K562 (cell line): ENCODE measurements at regions not wholly inside any gene's neighbourhood (a gene's known extent, or its start where the extent isn't known, plus 50 kb on each side); places are given as distances from the start of the nearest gene placed in this dataset.

Experiments used
- ATAC-seq: fragments of 200-7000 bp; cut with Tn5 transposase; 3 replicates; pipeline ENCODE4 v1.9.1; 2020; ENCODE audit warnings: moderate library complexity
- BruUV-seq: library from RNA; stranded (reverse); fragments of 400-500 nt; replicated peaks from 2 replicates; lab custom pipeline; 2021; lab: Mats Ljungman, UMichigan
- CTCF ChIA-PET: fragments of 300-600 bp; formaldehyde crosslinking; extraction: SDS; loops from one replicate; lab custom pipeline; 2021; ENCODE audit warnings: low intra/inter-chr PET ratio; lab: Yijun Ruan, JAX
- POLR2A ChIA-PET: fragments of 300-600, 350-650 bp; sonication (Branson Sonifier 250); formaldehyde crosslinking; extraction: SDS; loops from one replicate; lab custom pipeline; 2021; ENCODE audit warnings: antibody characterized with exemption, inconsistent platforms; lab: Yijun Ruan, JAX
- DNase-seq, 4 experiments: peaks; one replicate each; pipeline versions ENCODE4 v3.0.0 to v3.0.0-alpha.2; 2011 to 2018; ENCODE audit warnings: low spot score in 3 of 4, mixed read lengths in 3 of 4; ENCODE audit errors: extremely low read depth in 1 of 4
- FAIRE-seq: peaks from 2 replicates; lab custom pipeline; 2011; peaks lifted over from hg19 to GRCh38; lab: Jason Lieb, UNC
- H2AFZ ChIP-seq: 2 replicates; pipeline ENCODE4 v1.6.0; 2011; ENCODE audit warnings: low read depth, low read length, control low read depth, inconsistent platforms
- H3K27ac ChIP-seq: fragments of 200-600 bp; 3 replicates; pipeline ENCODE4 v1.8.0; 2011; ENCODE audit warnings: low read depth, mild to moderate bottlenecking, control low read depth, inconsistent platforms, low read length, moderate library complexity, mixed read lengths; ENCODE audit errors: extremely low read depth
- H3K27me3 ChIP-seq, 2 experiments: fragments of 300-600 bp in 1 of 2; 2 replicates in 1 of 2; 3 replicates in 1 of 2; pipeline versions ENCODE4 v1.6.0 to v1.8.0; 2011; ENCODE audit warnings: inconsistent platforms in 2 of 2, low read length in 2 of 2, mild to moderate bottlenecking in 1 of 2, mixed read lengths in 1 of 2, moderate library complexity in 1 of 2; ENCODE audit not compliant: control insufficient read depth in 2 of 2, insufficient read depth in 2 of 2
- H3K36me3 ChIP-seq: fragments of 300-600 bp; 3 replicates; pipeline ENCODE4 v1.8.0; 2011; ENCODE audit warnings: mild to moderate bottlenecking, low read length, inconsistent platforms; ENCODE audit not compliant: control insufficient read depth, insufficient read depth
- H3K4me1 ChIP-seq, 2 experiments: fragments of 200-600 bp in 1 of 2; replicated peaks in 1 of 2; 2 replicates in 1 of 2; 3 replicates in 1 of 2; pipeline versions ENCODE4 v1.5.1 to v1.8.0; 2011; ENCODE audit warnings: inconsistent platforms in 2 of 2, low read length in 2 of 2, mild to moderate bottlenecking in 1 of 2, mixed read lengths in 1 of 2, moderate library complexity in 1 of 2; ENCODE audit not compliant: control insufficient read depth in 2 of 2, insufficient read depth in 2 of 2
- H3K4me2 ChIP-seq: 2 replicates; pipeline ENCODE4 v1.6.1; 2011; ENCODE audit warnings: low read length, control low read depth, inconsistent platforms, mixed read lengths; ENCODE audit not compliant: insufficient read depth
- H3K4me3 ChIP-seq: fragments of 200-600 bp; sonication (generic), shearing (Covaris generic); 2 replicates; pipeline ENCODE4 v1.5.1; 2016; ENCODE audit warnings: control low read depth, inconsistent platforms
- H3K79me2 ChIP-seq: fragments of 200-600 bp; 3 replicates; pipeline ENCODE4 v1.8.0; 2011; ENCODE audit warnings: low read length, inconsistent platforms; ENCODE audit not compliant: control insufficient read depth, insufficient read depth
- H3K9ac ChIP-seq, 2 experiments: 2 replicates each; pipeline versions ENCODE4 v1.6.0 to v1.6.1; 2011; ENCODE audit warnings: low read depth in 2 of 2, low read length in 2 of 2, control low read depth in 1 of 2, inconsistent platforms in 1 of 2, mild to moderate bottlenecking in 1 of 2, mixed read lengths in 1 of 2; ENCODE audit not compliant: insufficient read depth in 1 of 2
- H3K9me1 ChIP-seq: one replicate; pipeline ENCODE4 v1.6.0; 2011; ENCODE audit warnings: inconsistent platforms, mild to moderate bottlenecking, low read length, moderate library complexity; ENCODE audit not compliant: control insufficient read depth, insufficient read depth
- H3K9me3 ChIP-seq: replicated peaks from 2 replicates; pipeline ENCODE4 v1.5.1; 2011; ENCODE audit warnings: low read depth, low read length, inconsistent platforms; ENCODE audit not compliant: control insufficient read depth, insufficient read depth
- H4K20me1 ChIP-seq: replicated peaks from 2 replicates; pipeline ENCODE4 v1.6.1; 2011; ENCODE audit warnings: low read length, inconsistent platforms, mixed read lengths; ENCODE audit not compliant: control insufficient read depth, insufficient read depth
- COPS2 ChIP-seq: fragments of 450-650 bp; conservative IDR thresholded peaks from 2 replicates; pipeline ENCODE4 v1.6.1; 2016; ENCODE audit warnings: mild to moderate bottlenecking, moderate library complexity
- WGBS: fragments of 100-300 bp; shearing (Covaris generic); methylation state at CpG from one replicate; pipeline ENCODE4 v1.1.6; 2016; ENCODE audit warnings: low coverage, mixed read lengths; ENCODE audit not compliant: insufficient coverage; ENCODE audit errors: missing lambda C conversion rate; 5-methylcytosine and 5-hydroxymethylcytosine counted together
- in situ Hi-C: fragments of 300-500 bp; cut with MboI; formaldehyde crosslinking; loops from 4 replicates; pipeline ENCODE4 v1.15.0; 2018; ENCODE audit warnings: inconsistent platforms, mixed read lengths
- intact Hi-C: fragments of 100-400 bp; cut with micrococcal nuclease; formaldehyde crosslinking; loops from 2 replicates; pipeline ENCODE4 v1.14.2; 2022
- TF ChIP-seq, protein P1 (sequence below): fragments of 250-450 bp; sonication (Bioruptor Pico); IDR thresholded peaks from 2 replicates; pipeline ENCODE4 v1.8.0; 2022; ENCODE audit warnings: inconsistent platforms, mild to moderate bottlenecking, moderate library complexity, borderline replicate concordance
- TF ChIP-seq, protein P2 (sequence below), 2 experiments: fragments of 200-800 bp in 1 of 2; sonication (Bioruptor generic) in 1 of 2; sonication (generic) in 1 of 2; formaldehyde crosslinking in 1 of 2; IDR thresholded peaks in 1 of 2; conservative IDR thresholded peaks in 1 of 2; 2 replicates each; pipeline versions ENCODE4 v1.5.0 to v1.6.1; 2016 to 2020; ENCODE audit warnings: missing compliant biosample characterization in 1 of 2, missing genetic modification characterization in 1 of 2, missing genetic modification reagents in 1 of 2
- TF ChIP-seq, protein P3 (sequence below), 2 experiments: fragments of 250-450 bp in 1 of 2; fragments of 450-650 bp in 1 of 2; sonication (Bioruptor Pico) in 1 of 2; IDR thresholded peaks; 2 replicates each; pipeline versions ENCODE4 v1.6.1 to v1.8.0; 2016 to 2021; ENCODE audit warnings: mild to moderate bottlenecking in 2 of 2, moderate library complexity in 2 of 2, missing compliant biosample characterization in 1 of 2, missing genetic modification characterization in 1 of 2
- TF ChIP-seq, protein P4 (sequence below): fragments of 450-650 bp; IDR thresholded peaks from 2 replicates; pipeline ENCODE4 v1.7.0; 2016; ENCODE audit warnings: borderline replicate concordance

DNA sequence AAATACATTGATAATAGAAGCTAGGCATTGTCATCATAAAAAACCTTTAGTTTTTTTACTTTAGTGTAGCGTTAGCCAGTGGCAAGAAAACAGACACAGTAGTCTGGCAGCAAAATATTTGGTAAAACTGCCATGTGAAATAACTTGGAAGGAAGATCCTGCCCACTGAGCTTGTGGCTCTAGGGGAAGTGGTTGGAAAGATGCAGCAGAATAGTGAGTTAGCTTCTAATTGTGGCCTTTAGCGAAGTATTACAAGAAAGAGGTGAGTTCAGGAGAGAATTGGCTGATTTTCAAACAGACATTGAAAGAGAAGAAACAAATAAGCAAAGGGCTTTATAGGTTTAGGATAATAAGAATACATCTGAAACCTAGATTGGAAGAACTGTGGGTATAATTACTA is 1887.8 kb upstream of the CELF4 start:
- Histone ChIP-seq H4K20me1 (no peaks in the 10 kb centered on the region), H3K79me2 (no peaks in the 10 kb centered on the region), H3K36me3 (no peaks in the 10 kb centered on the region), H3K27me3 (no peaks in the 10 kb centered on the region), H3K4me1 (no peaks in the 10 kb centered on the region), H2AFZ (no peak overlapping the region), H3K4me3 (no peak overlapping the region), H3K9ac (no peak overlapping the region), H3K9me1 (no peaks in the 10 kb centered on the region), H3K9me3 (no peaks in the 10 kb centered on the region), H3K27ac (no peak overlapping the region), H3K4me2 (no peak overlapping the region)
- no TSS peak for BruUV-seq
- WGBS = 4% methylated on average over 2 of the region's 2 CpGs
- ATAC-seq = no peak
- DNase-seq = no peak
- ChIA-PET POLR2A (no interaction called here), CTCF (no interaction called here)
- TF ChIP-seq, protein P1, sequence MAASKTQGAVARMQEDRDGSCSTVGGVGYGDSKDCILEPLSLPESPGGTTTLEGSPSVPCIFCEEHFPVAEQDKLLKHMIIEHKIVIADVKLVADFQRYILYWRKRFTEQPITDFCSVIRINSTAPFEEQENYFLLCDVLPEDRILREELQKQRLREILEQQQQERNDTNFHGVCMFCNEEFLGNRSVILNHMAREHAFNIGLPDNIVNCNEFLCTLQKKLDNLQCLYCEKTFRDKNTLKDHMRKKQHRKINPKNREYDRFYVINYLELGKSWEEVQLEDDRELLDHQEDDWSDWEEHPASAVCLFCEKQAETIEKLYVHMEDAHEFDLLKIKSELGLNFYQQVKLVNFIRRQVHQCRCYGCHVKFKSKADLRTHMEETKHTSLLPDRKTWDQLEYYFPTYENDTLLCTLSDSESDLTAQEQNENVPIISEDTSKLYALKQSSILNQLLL (CRISPR knock-in tag) = no peak
- no peak for TF ChIP-seq COPS2
- TF ChIP-seq, protein P2, sequence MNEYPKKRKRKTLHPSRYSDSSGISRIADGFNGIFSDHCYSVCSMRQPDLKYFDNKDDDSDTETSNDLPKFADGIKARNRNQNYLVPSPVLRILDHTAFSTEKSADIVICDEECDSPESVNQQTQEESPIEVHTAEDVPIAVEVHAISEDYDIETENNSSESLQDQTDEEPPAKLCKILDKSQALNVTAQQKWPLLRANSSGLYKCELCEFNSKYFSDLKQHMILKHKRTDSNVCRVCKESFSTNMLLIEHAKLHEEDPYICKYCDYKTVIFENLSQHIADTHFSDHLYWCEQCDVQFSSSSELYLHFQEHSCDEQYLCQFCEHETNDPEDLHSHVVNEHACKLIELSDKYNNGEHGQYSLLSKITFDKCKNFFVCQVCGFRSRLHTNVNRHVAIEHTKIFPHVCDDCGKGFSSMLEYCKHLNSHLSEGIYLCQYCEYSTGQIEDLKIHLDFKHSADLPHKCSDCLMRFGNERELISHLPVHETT (CRISPR knock-in tag; conservative IDR thresholded peaks at IDR 0.05 in 1 of 2, IDR thresholded peaks at IDR 0.05 in 1 of 2) = no peak
- TF ChIP-seq, protein P3, sequence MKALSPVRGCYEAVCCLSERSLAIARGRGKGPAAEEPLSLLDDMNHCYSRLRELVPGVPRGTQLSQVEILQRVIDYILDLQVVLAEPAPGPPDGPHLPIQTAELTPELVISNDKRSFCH (CRISPR knock-in tag; IDR thresholded peaks at IDR 0.05) = no peak
- TF ChIP-seq, protein P3 (tag; IDR thresholded peaks at IDR 0.05) = no peak
- TF ChIP-seq, protein P4, sequence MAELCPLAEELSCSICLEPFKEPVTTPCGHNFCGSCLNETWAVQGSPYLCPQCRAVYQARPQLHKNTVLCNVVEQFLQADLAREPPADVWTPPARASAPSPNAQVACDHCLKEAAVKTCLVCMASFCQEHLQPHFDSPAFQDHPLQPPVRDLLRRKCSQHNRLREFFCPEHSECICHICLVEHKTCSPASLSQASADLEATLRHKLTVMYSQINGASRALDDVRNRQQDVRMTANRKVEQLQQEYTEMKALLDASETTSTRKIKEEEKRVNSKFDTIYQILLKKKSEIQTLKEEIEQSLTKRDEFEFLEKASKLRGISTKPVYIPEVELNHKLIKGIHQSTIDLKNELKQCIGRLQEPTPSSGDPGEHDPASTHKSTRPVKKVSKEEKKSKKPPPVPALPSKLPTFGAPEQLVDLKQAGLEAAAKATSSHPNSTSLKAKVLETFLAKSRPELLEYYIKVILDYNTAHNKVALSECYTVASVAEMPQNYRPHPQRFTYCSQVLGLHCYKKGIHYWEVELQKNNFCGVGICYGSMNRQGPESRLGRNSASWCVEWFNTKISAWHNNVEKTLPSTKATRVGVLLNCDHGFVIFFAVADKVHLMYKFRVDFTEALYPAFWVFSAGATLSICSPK = no peak
- intact Hi-C loops = no loop called here
- in situ Hi-C loops = no loop called here
- FAIRE-seq = no peak
